Ecto neural progenitor cell (in vitro differentiated cells): ENCODE measurements at regions not wholly inside any gene's neighbourhood (a gene's known extent, or its start where the extent isn't known, plus 50 kb on each side); places are given as distances from the start of the nearest gene placed in this dataset.

Experiments
- DNase-seq: peaks from one replicate; pipeline ENCODE4 v3.0.0-alpha.2; 2018; ENCODE audit warnings: low spot score

DNA sequence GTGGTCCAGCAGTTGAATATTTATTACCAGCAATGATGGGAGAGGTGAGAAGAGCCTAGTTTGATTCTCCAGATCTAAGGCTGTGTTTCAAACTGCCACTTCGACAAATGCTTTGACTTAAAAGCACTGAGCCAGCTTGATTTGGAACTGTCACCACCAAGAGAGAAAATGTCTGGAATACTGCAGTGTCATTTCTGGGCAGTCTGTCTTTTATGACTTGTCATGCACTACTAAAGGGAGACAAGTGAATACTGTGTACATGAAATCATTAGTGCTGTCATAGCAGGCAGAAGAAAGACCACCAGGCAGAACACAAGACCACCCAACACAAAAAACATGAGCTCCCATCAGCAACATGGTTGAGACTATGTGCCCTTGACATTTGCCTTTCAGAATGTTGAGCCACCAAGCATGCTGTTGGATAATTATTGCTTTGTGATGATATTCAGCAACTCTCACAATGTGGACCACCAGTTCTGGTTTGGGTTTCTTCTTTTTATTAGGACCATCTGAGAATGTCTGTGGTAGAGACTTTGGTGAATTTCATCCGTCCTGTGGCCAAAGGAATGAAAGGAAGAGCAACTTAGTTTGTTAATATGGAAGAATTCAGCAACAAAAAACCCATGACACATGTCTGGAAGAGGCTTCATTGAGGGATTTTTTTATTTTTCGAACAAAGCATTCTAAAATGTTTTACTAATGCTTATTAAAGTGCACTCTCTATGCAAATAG lies 125.8 kb downstream of the NTMT2 start:
- DNase-seq: no peak

DNA sequence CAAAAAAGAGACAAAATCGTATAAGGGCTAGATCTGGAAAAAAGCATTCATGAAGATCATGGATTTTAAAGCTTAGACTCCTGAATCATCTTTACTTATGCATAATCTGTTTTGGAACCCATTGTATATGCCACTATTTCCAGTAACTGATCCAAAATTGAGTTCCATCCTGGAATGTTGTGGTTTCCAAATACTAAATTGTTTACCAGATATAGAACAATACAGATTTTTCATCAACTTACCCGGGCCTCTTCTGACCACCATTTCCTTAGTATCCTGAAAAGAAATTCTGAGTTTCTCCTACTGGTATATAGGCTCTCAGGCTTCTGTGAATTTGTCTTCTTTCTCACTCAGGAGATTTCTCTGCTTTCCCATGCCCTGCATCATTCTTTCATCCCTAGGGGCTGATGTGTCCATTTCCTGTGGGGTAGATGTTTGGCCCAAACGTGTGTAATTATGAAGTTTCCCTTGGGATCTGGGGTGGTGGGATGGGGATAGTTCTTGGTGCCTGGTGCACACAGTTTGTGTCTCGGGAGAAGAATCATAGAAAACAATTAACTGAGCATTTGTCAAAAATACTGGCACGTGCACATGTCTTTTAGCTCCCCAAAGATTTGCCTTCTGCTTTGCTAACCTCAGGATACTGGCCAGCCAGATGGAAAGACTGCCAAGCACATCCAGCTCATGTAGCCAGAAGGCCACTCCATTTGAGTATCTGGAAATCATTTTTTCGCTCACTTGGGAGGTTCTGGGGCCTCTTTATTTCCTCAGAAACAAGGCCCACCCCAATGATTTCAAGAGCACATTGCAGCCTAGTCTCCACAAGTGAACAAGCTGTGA lies 127.8 kb downstream of the NTMT2 start:
- DNase-seq: no peak

DNA sequence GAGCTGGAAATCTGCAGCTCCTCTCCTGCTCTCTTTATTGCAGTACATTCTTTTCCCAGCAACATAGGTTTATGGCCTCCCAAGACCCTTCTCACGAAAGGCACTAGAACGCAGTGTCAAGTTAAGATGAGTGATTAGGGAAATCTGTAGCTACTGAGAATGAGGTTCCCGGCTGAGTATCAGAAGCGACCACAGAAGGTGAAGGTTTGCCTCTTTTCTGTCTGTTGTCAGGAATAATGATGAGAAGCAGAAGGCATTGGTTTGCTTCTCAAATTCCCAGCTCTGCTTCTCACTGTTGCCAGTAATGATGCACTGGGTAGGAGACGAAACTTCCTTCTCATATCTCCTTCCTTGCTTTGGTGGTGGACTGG lies 128.4 kb downstream of the NTMT2 start:
- DNase-seq: no peak

DNA sequence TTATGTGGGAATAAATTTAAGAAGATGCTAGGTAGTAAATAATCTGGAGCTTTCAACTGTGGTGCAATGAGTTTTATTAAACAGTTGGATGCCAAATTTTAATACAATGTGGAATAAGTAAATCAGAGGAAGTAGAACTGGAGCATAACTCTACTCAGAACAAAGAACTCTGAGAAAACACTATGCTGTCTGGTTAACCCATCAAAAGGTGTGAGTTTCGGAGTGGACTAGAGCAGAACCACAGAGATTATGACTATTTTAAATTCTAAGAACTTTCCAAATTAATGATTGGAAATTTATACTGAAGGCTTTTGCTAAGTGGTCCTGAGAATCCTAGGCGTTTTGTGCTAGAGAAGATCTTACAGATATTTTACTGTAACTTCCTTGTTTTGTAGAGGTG lies 132.2 kb downstream of the NTMT2 start:
- no peak for DNase-seq

DNA sequence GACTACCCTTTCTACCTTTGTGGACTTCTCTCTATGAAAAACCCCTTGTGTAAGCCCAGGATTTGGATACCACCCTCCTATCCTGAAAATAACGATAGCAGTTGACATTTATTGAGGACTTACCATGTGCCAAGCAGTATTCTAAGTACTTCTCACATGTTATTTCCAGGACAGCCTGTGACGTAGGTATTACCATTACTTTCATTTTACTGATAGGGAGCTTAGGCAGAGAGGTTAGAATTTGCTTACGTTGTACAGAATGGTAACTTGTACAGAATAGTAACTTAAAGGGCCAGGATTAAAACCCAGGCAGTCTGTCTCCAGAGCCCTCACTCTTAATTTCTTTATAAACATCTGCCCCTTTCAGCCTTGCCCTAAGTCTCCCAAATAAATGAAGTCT lies 138.3 kb downstream of the NTMT2 start:
- no peak for DNase-seq

DNA sequence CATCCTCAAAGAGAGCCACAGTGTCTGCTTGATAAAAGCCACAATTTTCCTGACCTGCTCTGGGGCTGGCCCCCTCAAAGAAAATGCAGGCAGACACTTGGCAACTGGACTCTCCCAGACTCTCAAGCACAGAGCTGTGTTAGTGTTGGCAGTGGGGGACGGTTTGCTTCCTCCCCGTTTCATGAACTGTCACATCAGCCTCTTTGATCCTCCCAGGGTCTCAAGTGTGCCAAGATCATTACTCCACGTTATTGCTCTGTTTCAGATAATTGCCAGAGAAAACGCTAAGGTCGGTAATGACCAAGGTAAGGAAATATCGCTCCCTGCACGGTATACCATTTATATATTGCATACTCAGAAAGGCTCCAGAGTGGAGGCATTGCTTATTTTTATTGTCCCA lies 138.8 kb downstream of the NTMT2 start:
- no peak for DNase-seq

DNA sequence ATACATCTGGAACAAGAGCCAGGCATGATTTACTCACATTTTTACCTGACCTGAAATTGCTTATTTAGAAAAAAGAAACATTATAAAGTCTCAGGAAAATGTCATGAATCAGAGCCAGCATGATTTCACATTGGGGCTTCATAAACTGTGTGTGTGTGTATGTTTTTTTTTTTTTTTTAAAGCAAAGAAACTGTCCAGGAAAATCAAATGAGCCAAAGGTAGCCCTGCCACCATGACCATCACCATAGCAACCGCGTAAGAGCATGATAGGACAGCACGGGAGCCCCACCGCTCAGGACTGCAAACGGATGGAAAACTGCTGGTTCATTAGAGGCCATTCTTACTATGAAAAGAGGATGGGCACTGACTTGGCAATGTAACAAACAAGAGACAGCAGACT lies 139.2 kb downstream of the NTMT2 start:
- no peak for DNase-seq

DNA sequence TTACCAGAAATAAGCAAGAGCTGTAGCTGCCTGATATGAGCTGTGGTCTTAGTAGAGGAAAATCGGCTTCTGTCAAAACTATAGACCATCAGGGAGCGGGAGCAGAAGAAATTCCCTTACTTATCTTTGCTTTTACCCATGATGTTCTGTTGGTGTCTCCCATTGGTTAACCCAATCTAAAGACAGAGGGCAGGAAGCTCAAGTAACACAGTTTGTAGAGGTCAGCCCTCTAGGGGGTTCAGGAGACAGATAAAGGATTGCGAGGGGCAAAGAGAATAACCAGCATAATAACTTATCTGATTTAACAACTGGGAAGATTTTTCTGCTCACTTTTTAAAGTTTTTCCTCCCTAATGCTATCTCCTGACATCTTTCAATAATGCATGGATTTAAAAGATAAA lies 142.4 kb downstream of the NTMT2 start:
- DNase-seq: no peak

DNA sequence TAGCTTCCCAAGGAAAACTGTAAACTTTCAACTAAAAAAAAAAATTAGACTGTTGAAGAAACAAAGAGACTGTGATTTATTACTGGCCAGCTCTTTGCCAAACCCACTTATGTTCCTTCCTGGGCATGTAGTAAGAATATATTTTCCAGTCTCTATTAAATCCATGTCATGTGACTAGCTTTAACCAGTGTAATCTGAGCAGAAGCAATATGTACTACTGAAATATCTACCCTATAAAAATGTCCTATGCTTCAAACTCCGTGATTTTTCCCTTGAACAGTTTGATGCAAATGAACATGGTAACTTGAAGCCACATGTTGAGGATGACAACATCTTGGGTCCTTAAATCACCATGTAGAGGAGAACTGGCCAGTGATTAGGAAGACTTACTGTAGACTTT lies 144.5 kb downstream of the NTMT2 start:
- no peak for DNase-seq

DNA sequence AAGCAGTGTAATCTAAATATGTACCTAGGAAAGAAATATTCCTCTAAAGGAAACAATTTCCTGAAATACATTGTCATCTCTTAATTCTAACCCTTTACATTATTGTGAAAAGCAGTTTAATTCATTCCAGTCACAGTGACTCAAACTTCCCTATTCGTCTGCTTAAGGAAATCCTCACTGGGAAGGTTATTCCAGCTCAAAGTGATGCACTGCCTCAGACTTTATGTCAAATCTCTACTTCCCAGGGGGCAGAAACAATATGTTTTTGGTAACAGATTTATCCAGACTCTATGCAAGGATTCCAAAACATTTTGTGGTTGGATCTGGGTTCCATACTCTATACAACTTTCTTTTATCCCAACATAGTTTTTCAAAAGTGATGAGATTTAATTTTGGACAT lies 145.2 kb downstream of the NTMT2 start:
- no peak for DNase-seq

DNA sequence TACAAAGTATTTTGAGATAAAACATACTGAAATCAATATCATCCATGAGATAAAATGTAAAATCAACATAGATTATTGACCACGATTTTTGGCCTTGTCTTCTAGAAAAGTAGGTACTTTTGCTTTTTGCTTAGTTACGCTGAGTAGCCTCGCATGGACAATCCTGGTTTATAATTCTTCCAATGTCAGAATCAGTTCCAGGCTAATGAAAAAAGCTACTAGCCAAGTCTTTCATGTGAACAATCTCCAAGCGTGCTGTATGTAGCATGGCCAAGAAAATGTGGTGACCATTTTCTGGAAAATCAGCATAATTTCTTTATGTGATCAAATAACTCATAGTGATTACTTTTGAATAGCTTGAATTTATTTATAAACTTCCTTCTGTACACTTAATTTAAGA lies 145.8 kb downstream of the NTMT2 start:
- DNase-seq: no peak

DNA sequence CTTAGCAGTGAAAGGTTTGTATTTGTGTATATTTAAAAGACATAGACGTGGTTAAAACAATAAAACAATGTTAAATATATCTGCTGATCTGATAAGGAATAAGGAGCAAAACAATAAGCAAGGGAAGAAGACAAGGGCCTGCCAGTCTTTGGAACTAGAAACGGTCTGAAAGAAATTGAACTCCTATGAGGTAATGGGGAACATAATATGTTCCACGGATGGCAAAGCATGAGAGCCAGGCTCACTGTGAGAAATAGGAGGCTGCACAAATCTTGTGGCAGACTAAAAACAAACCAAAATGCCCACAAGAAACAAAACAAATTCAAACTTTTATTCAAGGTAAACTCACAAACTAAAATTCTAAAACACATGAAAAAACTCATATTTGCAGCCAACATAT lies 150.5 kb downstream of the NTMT2 start:
- no peak for DNase-seq

DNA sequence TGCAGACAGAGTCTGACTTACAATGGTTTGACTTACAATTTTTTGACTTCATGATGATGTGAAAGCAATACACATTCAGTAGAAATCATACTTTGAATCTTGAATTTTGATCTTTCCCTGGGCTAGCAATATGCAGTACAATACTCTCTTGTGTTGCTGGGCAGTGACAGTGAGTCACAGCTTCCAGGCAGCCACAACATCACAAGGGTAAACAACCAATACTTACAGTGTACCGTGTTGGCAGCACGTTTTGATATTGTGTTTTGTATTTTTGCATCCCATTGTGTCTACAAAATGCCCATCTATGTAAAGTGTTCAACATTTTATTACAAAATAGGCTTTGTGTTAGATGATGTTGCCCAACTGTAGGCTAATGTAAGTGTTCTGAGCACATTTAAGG lies 150.9 kb downstream of the NTMT2 start:
- no peak for DNase-seq

DNA sequence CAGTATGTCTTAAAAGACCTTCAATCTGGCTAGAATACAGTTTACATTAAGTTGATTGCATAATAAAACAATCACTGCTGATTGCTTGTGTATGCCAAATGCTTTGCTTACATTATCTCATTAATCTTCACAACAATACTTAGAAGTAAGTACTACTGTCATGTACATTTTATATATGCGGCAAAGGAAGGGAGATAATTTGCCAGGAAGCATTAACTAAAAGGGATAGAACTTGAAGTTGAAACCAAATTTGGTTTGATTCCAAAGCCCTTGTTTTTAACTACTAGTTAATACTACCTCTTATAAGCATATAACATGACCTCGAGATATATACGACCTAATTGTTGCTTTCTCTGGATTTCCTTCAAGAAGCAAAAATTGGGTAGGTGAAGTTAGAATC lies 155.8 kb downstream of the NTMT2 start:
- no peak for DNase-seq

DNA sequence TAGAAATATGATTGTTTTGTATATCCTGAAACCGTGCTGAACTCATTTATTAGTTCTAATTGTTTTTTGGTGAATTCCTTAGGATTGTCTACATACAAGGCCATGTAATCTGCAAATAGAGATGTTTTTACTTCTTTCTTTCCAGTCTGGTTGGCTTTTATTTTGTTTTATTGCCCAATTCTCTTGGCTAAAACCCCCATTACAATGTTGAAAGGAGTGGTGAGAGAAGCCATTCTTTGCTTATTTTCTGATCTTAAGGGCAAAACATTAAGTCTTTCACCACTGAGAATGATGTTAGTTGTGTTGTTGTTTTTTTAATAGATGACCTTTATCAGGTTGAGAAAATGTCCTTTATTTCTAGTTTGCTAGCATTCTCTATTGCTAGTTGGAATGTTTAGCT lies 157.3 kb downstream of the NTMT2 start:
- DNase-seq: no peak

DNA sequence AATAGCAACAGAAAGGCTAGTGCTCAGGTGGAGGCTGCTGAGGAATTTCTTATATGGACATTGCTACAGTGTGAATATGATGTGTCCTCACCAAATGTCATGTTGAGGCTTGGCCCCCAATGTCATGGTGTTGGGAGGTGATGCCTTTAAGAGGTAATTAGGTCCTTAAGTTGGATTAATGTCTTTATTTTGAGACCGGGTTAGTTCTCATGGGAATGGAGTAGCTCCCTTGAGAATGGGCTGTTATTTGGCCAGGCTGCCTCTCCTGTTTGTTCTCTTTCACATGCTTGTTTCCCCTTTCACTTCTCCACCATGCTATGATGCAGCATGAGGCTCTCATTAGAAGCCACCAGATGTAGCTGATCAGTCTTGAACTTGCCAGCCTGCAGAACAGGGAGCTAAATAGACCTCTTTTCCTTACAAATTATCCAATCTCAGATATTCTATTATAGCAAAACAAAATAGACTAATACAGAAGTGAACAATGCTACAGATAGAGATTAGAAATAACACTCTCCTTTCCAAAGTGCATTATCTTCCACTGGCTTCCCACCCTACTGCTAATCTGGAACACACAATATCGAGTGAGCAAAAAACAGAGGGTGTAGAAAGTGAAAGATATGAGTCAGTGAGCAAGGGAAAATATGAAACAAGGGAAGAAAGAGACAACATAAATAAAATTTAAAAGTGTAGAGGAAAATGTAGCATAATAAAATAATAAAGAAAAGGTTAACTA lies 160.2 kb downstream of the NTMT2 start:
- no peak for DNase-seq

DNA sequence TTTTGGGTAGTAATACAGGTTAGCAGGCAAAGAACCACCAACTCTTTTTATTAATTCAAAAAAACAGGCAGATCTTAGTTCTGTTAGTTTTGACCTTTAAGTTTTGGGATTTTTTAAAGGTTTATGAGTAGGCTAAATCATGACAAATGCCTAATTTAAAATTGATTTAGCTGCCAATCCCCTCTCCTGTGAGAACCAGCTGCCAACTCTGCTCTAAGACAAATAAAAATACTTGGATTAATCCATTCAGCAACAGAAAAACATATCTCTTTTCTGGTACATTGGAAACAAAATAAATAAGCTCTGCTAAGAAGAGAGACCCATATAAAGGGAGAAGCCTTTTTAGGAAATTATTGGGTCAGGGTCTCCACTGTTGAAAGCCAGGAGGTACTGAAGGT lies 160.8 kb downstream of the NTMT2 start:
- DNase-seq: no peak

DNA sequence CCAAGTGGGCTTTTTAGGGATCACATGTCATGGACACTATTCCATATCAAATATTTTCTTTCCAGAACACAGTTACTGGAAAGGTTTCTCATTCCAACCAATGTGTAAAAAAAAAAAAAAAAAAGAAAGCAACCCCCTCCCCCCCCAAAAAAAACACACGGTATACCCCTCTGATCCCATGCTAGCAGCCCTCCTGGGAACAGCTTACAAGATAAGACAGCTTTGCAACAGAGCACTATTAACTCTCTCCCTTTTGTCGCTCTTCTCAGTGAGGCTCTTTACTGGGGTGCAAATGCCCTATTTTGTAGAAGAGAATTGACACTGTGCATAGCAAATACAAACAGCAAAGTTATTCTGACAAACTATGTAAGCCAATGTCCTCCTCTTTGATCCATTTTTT lies 161.2 kb downstream of the NTMT2 start:
- DNase-seq: no peak

DNA sequence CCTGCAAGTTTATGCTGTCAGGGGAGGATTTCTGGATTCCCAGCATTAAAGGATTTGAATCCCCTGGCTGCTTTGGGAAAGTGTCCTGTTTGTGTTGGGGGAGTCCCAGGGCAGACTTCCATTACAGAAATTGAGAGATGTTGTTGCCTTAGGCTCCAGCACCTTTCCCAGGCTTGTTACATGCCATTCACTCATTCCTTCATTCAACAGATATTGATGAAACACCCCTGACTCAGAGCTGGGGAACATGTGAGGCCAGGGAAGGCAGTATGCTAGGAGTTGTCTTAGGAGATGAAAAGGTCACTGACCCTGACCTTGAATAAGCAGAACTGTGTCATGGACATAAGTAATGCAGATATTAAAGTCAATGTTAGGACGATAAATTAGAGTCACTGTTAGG lies 161.7 kb downstream of the NTMT2 start:
- no peak for DNase-seq

DNA sequence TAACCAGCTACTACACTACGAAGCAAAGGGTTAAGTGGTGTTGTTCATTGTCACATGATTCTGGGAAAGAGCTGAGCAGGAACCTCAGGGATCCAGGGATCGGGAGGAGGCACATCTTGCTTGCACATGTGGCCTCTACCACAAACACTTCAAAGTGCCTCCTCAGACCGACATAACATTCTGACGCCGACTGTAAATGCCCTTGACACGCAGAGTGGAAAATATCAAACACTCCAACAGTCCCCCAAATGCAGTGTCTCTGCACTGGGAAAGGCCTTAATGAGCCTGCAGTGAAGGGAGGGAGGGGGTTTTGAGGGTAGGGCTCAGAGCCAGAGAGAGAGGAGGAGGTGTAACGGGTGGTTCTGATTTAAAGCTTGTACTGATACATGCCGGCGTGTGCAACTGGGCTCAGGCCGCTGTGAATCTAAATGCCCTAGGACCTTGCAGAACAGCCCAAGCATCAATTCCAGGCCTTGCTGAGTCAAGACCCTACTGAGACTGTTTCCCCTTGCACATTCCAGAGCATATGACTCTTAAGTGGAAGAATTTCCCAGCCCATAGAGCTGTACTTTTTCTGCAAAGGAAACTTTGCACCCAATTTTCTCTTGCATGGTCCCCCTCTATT lies 163.7 kb downstream of the NTMT2 start:
- no peak for DNase-seq

DNA sequence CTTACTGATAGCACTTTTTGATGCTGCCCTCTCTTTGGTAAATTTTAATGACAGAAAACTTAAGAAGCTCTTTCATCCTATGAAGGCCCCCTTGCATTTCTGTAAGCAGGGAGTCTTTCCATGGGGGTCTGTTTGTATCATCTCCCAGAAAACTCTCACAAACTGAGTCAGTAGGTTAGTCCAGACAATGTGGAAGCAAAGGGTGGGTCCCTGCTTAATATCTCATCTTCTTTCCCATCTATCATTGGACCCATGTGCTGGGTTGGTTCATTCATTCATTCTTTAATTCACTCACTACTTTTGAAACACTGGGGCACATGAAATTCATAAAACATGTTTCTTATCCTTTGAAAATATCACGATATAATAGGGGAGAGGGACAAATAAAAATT lies 164.3 kb downstream of the NTMT2 start:
- DNase-seq: no peak

DNA sequence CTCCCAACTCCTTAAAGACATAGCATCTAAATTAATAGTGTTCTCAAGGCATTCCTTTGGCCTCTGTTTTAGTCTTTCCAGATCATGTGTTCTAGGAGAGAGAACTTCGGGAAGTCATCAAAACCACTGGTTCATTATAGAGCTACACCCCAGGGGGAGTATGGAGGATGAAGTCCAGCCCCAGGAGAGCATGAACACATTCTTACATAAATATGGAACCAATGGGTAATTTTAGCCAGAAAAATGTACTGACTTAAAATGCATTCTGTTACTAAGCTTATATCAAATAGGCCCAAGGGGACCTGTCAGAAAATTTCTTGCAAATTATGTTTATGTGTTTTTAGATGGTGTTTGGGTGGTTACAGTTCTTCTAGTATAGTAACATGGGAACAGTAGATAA lies 165.2 kb downstream of the NTMT2 start:
- DNase-seq: no peak

DNA sequence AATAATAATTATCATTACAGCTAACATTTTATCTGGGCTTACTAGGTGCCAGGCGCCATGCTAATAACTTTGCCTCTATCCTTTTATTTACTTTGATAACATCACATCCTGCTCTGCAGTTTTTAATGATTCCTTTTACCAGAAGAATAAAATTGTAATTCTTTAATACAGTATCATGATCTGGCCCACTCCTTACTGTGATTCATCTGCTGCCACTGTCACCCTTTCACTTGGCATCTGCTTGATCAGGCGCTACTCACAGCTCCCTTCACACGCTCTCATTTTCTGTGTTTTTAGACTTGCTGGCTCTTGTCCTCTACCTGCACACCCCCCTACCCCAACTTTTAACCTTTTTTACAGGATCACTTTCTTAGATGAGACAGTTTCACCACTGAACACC lies 167.5 kb downstream of the NTMT2 start:
- DNase-seq: no peak
